Left ventricle myocardium inferior (tissue), 1 donor: ENCODE measurements at regions not wholly inside any gene's neighbourhood (a gene's known extent, or its start where the extent isn't known, plus 50 kb on each side); places are given as distances from the start of the nearest gene placed in this dataset.
"Not testable (repeated sequence)": the region's sequence is repeated elsewhere in the genome, so short reads cannot be mapped to it uniquely, and the experiment has no call there.

Experiments
- DNase-seq: peaks from one replicate; pipeline ENCODE4 v3.0.0-alpha.2; 2020
- H3K27ac ChIP-seq: fragments of 200-600 bp; replicated peaks from 2 replicates; pipeline ENCODE4 v1.8.0; 2021
- H3K27me3 ChIP-seq: fragments of 200-600 bp; 2 replicates; pipeline ENCODE4 v1.8.0; 2021; ENCODE audit warnings: low read depth
- H3K36me3 ChIP-seq: fragments of 200-600 bp; 2 replicates; pipeline ENCODE4 v1.8.0; 2021
- H3K4me1 ChIP-seq: fragments of 200-600 bp; 2 replicates; pipeline ENCODE4 v1.8.0; 2021
- H3K4me3 ChIP-seq: fragments of 200-600 bp; 2 replicates; pipeline ENCODE4 v1.8.0; 2021; ENCODE audit warnings: mild to moderate bottlenecking, moderate library complexity
- H3K9me3 ChIP-seq: fragments of 200-600 bp; replicated peaks from 2 replicates; pipeline ENCODE4 v1.8.0; 2021
- CTCF ChIP-seq: fragments of 200-600 bp; IDR thresholded peaks from 2 replicates; pipeline ENCODE4 v1.8.0; 2021; ENCODE audit warnings: antibody characterized with exemption, mild to moderate bottlenecking, borderline replicate concordance
- intact Hi-C: fragments of 100-400 bp; cut with micrococcal nuclease; formaldehyde crosslinking; loops from one replicate; pipeline ENCODE4 v1.11.0; 2022
- donor health status: DM: no; HTN: yes; CAD: no; lungs with severe emphysema.

GRCh38 chr5:82873452-82873851, 203.7 kb downstream of the TMEM167A start:
- Histone ChIP-seq H3K27ac (no peak overlapping the region), H3K27me3 (no peaks in the 10 kb centered on the region), H3K9me3 (peaks cover 30% of the 10 kb centered on the region), H3K36me3 (no peaks in the 10 kb centered on the region), H3K4me1 (no peaks in the 10 kb centered on the region), H3K4me3 (no peak overlapping the region)
- intact Hi-C loops = no loop called here
- no peak for TF ChIP-seq CTCF
- no peak for DNase-seq

- DNase-seq, H3K4me1 ChIP-seq, H3K36me3 ChIP-seq, H3K27ac ChIP-seq, intact Hi-C loops, H3K4me3 ChIP-seq, H3K27me3 ChIP-seq: not testable (repeated sequence)
- peaks cover 22% of the 10 kb centered on the region for H3K9me3 ChIP-seq
These were observed 204.6 kb downstream of the TMEM167A start for GRCh38 chr5:82872321-82873288.

- no peaks in the 10 kb centered on the region for H3K27me3 ChIP-seq
- no peak for TF ChIP-seq CTCF
- no peaks in the 10 kb centered on the region for H3K9me3 ChIP-seq
- H3K27ac ChIP-seq = no peak overlapping the region
- no peak for DNase-seq
- H3K4me3 ChIP-seq = no peak overlapping the region
- intact Hi-C loops = no loop called here
- H3K36me3 ChIP-seq = no peaks in the 10 kb centered on the region
- no peaks in the 10 kb centered on the region for H3K4me1 ChIP-seq
These were observed 211.6 kb downstream of the TMEM167A start for GRCh38 chr5:82865625-82866024.

- Histone ChIP-seq H3K27me3 (no peaks in the 10 kb centered on the region), H3K9me3 (no peaks in the 10 kb centered on the region), H3K4me3 (no peak overlapping the region), H3K4me1 (peaks cover 11% of the 10 kb centered on the region), H3K27ac (no peak overlapping the region), H3K36me3 (no peaks in the 10 kb centered on the region)
- intact Hi-C loops = no loop called here
- no peak for DNase-seq
- TF ChIP-seq CTCF = no peak
These were observed 213.9 kb downstream of the TMEM167A start for GRCh38 chr5:82863266-82863665.

GRCh38 chr5:82862711-82863110, 214.5 kb downstream of the TMEM167A start:
- intact Hi-C loops = no loop called here
- peaks cover 11% of the 10 kb centered on the region for H3K4me1 ChIP-seq
- TF ChIP-seq CTCF = no peak

GRCh38 chr5:82862261-82862660, 214.9 kb downstream of the TMEM167A start:
- Histone ChIP-seq H3K9me3 (no peaks in the 10 kb centered on the region), H3K27ac (no peak overlapping the region), H3K4me1 (peaks cover 11% of the 10 kb centered on the region), H3K36me3 (no peaks in the 10 kb centered on the region), H3K27me3 (no peaks in the 10 kb centered on the region), H3K4me3 (no peak overlapping the region)
- intact Hi-C loops = no loop called here
- no peak for TF ChIP-seq CTCF
- no peak for DNase-seq

More at GRCh38 chr5:82862711-82863110, 214.5 kb downstream of the TMEM167A start:
- H3K4me3 ChIP-seq = no peak overlapping the region
- no peaks in the 10 kb centered on the region for H3K36me3 ChIP-seq
- DNase-seq = no peak
- H3K9me3 ChIP-seq = no peaks in the 10 kb centered on the region
- no peaks in the 10 kb centered on the region for H3K27me3 ChIP-seq
- H3K27ac ChIP-seq = no peak overlapping the region
